ENCODE measurements at regions not wholly inside any gene's neighbourhood (a gene's known extent, or its start where the extent isn't known, plus 50 kb on each side); places are given as distances from the start of the nearest gene placed in this dataset.

- TF ChIP-seq EZH2 (IDR thresholded peaks at IDR 0.05; ENCODE audit: insufficient read depth, poor library complexity, severe bottlenecking) (no peak), EZH2phosphoT487 (IDR thresholded peaks at IDR 0.05; ENCODE audit: insufficient read depth, low read depth) (no peak)
Measured at GRCh38 chr2:84285056-84285747, 173.9 kb downstream of the SUCLG1 start.

Data from GM23248 (cell line).